NCI-H748 treated with DMSO at 0.1 percent for 48 hours (cell line): ENCODE measurements at regions not wholly inside any gene's neighbourhood (a gene's known extent, or its start where the extent isn't known, plus 50 kb on each side); places are given as distances from the start of the nearest gene placed in this dataset.

Source experiments
- DNase-seq: peaks from one replicate; lab custom pipeline; 2025; lab: John Stamatoyannopoulos, UW

DNA sequence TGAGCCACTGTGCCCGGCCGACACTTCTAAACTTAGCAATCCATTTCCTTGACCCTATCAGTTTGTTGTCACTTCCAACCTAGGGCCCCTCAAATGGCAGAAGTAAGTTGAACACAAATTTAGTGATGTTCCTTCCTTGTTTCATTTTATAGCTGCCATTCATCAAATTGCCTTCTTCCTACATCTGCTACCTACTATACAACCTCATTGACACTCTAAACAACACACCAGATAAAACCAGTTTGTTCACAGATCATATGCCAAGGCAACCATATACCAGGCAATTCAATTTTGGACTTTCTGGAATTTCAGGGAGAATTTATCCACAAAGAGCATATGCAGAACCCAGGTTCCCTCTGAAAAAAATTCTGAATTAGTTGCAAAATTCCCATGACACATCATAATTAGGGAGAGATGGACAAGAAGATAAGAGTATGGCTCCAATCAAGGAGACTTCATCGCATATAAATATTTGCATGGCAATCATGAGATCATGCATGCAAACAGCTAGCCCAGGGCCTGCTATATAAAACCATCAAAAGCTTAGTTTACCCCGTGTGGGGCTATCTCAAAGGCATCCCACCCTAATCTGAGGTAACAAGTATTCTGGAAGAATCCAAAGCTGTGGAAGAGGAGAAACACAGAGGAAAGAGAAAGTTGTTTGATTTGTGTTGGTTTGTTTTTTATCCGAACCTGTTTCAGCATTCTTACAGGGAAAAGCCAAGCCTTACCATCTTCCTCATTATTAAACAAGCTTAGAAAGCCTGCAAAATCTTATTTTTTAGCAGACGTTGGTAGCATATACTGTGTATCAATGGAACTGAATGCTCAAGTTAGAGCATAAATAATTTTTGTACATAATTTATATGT lies 132.8 kb upstream of the TNFAIP3 start:
- no peak for DNase-seq

DNA sequence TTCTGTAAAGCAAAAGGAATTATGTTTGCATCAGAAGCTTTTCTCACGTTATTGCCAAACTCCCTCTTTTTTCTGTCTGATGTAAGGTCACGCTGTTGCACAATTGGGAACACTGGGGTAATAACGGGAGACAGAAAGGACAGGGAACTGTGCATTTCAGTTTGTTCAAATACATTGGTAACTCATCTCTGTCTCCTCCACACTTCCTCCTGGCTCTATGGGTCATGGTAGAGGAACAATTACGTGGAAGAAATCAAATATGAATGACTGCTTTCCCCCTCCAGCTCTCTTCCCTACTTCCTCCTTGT lies 132.2 kb upstream of the TNFAIP3 start:
- DNase-seq = no peak

DNA sequence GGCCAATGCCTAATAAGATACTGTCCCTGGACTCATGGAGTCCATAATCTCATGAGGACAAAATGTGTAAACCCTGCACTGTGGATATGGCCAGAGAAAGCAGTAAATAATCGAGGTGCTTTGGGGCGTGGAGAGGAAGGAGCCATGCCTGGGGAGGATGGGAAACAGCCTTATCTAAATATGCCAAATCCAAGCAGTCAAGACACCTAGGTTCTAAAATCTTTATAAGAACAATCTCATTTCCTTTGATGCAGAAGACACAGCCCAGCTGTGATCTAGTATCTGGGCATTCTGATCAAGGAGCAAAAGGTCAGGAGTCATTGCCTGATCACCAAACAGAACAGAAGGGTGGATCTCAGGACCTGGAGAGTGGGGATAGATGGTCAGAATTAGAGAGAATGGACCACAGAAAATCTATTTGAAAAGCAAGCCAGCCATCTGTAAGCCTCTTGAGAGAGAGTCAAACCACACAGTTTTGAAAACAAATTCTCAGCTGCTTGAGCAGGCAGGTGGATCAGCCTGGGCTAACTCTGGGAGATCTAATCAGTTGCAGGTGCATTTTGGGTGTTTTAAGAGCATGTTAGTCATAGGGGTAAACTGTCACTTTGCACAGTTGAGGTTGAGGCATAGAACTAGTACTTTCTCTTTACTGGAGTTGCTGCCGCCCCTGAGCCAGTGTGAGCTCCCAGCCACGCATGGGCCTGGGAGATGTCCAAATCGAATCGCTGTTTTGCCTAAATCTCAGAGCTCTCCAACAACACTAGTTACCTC lies 130.8 kb upstream of the TNFAIP3 start:
- DNase-seq = no peak

DNA sequence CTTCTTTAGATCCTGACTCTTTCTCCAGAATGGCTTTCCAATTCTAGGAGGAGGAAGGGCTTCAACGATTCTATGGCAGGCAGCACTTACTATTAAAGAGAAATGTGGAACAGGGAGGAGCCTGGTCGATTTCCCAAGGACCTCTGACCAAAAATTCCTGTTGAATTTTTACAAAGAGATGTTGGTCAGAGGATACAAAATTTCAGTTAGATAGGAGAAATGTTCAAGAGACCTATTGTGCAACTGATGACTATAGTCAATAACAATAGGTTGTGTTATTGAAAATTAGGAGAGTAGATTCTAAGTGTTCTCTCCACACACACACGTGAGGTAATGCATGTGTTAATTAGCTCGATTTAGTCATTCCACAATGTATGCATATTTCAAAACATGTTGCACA lies 130.1 kb upstream of the TNFAIP3 start:
- DNase-seq = no peak

DNA sequence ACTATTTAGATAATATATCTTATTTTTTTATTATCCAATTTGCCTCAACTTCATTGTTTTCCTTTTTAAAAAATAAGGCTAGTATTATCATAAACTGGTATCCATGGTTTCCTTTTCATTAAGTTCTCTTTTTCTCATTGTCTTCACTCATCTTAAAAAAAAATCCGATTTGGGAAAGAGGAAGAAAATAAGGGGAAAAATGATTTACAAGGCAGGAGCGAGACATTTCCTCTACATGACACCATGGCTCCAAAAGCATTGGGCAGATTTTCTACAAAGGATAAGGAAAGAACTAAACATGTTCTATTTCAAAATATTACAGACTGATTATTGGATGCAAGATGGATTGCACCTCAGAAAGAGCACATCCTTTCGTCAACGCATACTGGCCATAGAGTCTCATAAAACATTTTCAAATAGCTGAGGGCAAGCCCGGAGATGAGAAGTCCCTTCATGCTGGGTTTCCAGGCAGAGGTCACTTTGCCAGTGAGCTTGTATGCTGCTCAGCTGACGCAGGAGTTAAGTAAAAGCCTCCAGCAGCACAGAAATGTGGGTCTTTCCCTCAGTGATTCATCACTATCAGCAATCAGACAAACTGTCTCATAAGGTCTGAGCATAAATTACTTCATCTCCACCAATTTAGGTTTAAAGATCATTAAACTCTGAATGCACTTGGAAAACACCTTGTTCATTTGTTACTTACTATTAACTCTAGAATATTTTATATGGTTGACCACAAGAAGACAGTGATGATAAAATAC lies 129.0 kb upstream of the TNFAIP3 start:
- no peak for DNase-seq

DNA sequence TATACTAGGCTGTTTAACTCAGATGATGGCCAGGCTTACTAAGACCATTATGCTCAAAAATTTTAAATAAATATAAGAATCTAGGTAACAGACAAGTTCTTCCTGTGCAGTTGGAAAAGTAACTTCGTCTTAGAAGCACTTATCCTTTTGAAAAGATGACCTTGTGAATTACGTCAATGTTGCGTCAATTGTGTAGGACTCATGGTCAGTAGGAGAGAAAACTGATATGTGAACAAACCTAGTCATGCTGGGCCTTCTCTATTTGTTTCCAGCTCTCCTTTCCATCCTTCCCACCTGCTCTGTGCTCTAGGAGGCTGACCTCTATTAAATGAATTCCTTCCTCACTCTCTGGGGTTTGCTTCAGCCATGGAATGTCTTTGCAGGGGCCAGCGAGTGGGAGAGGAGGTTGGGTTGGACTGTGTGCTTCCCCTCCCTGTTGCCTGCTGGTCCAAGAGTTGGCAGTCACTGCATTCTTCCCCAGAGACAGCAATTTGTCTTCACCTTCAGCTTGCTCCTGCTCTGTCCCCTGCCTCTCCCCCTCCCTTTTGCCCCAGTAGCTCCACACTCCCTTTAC lies 128.0 kb upstream of the TNFAIP3 start:
- no peak for DNase-seq

DNA sequence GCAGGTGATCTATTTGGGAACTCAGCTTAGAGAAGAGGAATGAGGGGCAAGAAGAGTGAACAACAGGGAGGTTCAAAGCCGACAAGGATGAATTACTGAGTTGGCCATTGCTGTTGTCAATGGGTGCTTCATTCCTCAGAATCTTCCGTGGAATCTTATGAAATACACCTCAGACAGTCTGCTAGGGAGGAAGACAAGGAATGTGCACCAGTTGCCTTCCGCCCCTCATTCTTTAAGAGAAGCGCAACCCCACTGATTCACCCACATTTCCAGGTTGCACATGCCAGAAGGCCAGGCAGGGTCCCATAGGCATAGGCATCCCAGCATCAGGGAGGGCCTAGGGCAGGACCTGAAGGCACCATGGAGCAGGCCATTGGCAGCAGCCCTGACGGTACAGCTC lies 127.5 kb upstream of the TNFAIP3 start:
- no peak for DNase-seq

DNA sequence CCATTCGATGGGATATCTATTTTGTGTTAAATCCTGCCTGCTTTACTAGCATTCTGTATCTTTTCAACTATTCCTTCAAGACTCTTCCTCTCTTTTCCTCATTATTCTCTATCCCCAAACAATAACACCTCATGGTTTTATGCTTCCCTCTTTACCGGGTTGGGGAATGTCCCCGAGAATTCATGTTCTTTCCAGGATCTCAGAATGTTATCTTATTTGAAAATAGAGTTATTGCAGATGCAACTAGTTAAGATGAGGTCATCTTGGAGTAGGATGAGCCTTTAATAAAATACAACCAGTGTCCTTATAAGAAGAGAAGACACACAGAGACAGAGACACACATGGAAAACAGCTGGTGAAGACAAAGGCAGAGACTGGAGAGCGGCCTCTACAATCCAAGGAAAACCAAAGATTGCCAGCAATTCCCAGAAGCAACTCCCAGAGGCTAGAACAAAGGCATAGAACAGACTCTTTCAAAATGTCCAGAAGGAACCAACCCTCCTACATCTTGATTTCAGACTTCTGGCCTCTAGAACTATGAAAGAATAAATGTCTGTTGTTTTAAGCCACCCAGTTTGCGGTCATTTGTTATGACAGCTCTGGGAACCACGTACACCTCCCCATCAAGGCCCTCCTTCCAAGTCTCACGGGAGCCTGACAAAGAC lies 126.8 kb upstream of the TNFAIP3 start:
- no peak for DNase-seq

DNA sequence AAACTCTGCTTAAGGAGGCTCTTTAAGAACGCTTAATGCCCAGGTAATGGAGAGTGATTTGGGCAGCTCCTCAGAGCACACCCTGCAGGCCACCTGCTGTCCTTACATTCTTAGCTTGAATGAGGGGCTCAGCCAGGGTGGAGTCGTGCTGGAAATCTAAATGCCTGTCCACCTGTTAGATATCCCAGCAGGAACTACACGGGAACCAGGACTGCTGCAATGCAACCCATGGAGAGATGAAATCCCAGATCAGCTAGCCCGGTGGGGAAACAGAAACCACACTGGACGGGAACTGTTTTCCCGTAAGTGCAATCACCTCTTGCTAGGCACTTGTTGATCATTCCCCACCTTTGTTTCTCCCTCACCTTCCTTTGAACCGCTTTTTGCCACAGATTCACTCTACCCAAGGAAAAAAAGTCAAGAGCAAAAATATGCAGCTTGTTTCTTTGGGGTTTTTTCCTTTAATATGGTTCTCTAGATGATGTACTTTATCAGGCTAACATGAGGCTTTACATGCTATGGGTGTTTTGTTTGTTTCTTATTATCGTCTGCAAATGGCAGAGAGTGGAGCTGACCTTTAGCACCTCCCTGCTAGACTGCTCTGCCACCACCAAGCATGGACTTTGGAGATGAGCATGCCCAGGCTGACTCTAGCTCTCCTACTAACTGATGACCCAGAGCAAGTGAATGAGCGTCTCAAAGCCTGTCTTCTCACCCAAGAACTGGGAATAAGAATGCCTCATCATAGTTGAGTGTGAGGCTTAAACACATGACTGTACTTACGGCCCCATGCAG lies 125.9 kb upstream of the TNFAIP3 start:
- no peak for DNase-seq

DNA sequence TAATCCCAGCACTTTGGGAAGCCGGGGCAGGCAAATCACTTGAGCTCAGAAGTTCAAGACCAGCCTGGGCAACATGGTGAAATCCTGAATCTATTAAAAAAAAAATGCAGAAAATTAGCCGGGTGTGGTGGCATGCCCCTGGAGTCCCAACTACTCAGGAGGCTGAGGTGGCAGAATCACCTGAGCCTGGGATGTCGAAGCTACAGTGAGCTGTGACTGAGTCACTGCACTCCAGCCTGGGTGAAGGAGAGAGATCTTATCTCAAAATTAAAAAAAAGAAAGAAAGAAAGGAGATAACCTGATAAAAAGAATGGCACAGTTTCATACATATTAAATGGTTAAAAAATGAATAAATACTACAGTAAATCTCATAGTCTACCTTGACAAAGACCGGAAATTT lies 123.6 kb upstream of the TNFAIP3 start:
- no peak for DNase-seq

DNA sequence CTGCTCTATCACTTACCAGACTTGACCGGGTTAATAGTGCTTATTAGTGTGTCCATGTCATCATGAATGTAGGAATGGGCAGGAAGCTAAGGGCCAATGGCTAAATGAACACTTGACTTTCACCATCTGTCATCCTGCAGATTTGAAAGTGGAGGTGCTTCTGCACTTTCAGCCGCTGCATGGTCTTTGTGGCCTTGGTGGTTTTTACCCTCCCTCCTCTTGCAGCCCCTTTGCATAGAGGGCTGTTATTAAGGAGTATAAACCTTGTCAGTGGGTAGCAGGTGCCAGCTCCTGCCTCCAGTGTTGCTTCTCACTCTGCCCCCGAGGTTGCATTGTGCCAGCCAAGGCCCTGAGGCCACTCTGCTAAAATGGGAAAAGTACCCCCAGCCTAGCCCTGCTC lies 122.2 kb upstream of the TNFAIP3 start:
- DNase-seq = no peak

DNA sequence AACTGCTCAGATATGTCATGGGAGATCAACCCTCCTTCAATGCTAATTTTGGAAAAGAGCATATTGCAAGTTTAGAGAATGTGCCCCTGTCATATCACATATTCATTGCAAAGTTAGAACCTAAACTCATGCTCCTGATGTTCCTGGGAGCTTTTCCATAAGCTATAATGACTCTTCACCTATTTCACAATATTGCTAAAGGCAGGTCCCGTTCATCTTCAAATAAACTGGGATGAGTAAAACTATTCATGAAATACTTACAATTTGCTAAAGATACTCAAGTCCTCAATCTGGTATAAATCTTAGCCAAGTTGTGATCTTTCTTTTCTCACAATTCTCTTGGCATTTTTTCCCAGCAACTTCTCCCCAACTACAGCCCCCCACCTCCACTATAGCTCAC lies 121.7 kb upstream of the TNFAIP3 start:
- DNase-seq = no peak

DNA sequence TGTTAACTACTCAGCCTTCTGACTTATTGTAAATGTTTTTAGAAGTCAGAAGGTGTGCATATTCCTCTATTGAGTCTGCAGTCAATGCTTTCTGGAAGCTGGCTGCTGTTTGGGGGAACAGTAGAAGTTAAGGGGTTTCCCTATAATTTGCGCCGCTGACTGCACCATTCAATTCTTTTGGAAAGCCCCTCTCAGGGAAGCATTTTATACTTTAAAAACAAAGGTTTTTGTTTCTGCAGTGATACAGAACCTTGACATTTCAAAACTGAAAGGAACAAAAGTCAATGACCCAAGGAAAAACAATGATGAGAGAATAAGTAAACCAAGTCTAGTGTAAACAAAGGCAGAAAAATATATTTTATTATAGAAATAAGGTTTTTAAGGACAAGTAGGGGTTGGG lies 120.8 kb upstream of the TNFAIP3 start:
- no peak for DNase-seq

DNA sequence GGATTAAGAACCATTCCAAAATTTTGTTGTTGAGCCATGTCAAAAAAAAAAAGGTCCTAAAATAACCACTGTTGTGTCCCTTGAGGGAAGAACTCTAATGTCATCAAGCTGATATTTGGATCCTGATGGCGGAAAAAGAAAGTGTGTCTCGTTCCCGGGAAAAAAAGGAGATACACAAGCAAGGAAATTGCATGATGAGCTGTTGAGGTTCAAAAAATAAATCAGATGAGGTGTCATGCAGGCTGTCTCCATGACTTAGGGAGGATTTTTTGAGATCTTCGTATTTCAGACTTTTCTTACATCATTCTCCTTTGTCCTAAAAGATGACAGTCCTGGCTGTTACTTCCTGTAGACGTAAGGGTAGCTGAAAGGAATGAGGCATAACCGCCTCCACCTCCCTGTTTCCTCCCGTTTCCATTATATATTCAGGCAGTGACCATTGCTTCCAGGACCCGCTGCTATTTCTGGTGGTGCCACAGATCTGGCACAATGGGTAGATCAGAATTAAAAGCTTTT lies 117.3 kb upstream of the TNFAIP3 start:
- DNase-seq = no peak

DNA sequence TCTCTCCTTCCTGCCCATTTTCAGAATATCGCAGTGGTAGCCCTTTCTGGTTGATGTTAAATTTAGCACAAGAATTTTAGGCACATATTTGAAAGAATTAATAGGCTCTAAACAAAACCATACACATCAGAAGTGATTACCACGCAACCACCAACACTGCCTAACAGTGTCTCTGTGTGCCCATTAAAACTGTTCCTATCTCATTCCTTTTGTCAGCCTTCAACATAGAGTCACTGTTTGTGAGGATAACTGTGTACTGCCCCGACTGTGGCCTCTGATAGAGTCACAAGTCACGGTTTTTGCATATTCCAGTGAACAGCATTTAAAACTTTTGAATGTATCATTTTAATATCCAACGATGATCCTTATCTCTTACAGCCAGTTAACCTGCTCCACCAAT lies 116.8 kb upstream of the TNFAIP3 start:
- DNase-seq = no peak

DNA sequence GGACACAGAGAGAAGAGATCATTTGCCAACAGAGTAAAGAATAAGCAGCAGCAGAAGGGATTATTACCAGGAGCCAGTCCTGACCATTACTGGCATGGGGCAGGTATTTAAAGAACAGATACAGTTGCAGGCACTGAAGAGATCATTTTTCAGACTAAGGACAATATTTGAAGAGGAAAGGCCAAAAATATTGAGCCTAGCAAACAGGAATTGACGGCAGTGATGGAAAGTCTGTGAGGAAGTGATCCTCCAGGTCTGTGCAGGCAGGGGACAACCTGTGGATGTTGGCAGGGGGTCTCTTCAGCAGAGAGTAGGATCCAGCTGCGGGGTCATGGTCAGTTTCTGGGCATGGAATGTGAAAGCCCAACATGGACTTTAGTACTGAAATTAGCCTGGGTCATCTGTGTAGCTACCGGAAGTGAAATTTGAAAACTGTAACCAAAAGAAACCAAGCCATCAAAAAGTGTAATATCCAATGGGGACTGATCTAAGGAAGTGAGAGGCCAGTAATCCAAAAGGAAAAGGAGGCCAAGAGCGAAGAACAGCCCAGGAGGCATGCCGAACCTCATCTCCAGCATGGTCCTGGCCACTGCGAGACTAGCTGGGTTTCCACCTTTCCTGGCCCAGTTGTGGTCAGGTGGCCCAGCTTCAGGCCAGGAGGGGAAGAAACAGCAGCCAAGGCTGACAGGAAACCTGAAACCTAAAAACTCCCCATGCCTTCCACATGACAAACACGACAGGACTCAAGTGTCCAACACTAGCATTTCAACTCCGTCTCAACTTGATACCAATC lies 115.1 kb upstream of the TNFAIP3 start:
- no peak for DNase-seq

DNA sequence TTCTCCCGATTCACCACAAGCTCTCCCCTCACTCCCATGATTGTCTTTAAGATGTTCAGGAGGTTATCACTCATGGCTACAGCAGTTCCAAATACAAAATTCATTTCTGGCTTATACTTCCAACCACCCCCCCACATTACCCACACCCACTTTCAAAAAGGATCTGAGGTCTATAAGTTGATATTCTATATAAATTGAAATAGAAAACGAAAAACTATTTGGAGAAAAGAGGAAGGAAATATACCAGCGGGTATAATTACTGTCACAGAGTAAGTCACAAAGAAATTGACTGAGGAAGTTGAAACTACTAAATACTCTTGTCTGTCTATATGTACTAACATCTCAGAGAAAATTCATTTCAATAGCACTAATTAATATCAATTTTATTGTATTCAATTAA lies 112.7 kb upstream of the TNFAIP3 start:
- DNase-seq = no peak

DNA sequence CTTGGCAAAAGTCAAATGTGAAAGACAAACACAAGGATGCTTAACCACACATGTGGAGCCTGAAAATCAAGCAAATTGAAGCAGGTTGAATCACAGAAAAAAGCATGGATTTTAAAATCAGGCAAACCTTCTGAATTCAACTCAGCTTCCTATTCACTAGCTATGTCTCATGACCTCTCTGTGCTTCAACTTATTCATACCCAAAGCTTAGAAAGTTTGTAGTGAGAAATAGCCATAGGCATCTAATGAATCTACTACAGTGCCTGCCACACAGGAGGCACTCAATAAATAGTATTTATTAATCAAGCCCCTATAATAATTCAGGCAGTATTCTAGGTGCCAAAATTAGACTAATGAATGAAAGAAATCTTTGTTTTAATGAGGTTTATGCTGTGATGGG lies 112.2 kb upstream of the TNFAIP3 start:
- DNase-seq = no peak

DNA sequence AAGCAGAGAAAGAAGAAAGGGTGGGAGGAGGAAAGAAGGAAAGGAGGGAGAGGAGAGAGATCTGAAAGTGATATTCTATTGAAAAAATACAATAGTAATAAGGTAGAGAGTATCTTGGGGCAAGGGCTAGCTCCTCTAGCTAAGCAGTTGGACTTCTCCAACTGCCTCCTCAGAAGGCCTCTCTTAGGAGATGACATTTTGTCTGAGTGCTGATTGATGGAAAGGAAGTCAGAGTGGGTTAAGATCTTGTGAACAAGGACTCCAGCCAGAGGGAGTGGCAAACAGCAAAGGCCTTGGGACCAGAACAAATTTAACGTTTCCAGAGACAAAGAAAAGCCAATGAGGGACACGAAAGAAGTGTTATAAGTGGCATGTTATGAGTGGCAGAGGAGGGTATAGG lies 111.8 kb upstream of the TNFAIP3 start:
- DNase-seq = no peak

DNA sequence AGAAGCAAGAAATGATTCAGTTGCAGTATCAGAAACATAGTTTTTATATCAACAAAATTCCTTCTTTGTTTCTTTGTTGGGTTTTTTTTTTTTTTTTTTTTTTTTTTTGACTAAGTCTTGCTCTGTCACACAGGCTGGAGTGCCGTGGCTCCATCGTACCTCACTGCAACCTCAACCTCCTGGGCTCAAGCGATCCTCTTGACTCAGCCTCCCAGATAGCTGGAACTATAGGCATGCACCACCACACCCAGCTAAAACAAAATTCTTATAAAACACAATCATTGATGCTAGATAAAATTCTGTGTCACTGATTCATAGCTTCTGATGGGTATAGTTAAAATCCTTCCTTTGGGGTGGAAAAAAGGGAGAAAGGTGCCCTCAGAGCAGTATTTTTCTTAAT lies 110.3 kb upstream of the TNFAIP3 start:
- DNase-seq = no peak
